ENCODE measurements at regions not wholly inside any gene's neighbourhood (a gene's known extent, or its start where the extent isn't known, plus 50 kb on each side); places are given as distances from the start of the nearest gene placed in this dataset.

GRCh38 chr20:39835130-39835842, 853.8 kb downstream of the MAFB start:
- DNase-seq (ENCODE audit: extremely low read depth, low read depth) = no peak
- TF ChIP-seq CTCF (IDR thresholded peaks at IDR 0.05; ENCODE audit: low read depth, low read length) = no peak

GRCh38 chr20:39830903-39831302, 858.1 kb downstream of the MAFB start:
- DNase-seq (ENCODE audit: extremely low read depth, low read depth) = no peak
- TF ChIP-seq CTCF (IDR thresholded peaks at IDR 0.05; ENCODE audit: low read depth, low read length) = no peak

- DNase-seq (ENCODE audit: extremely low read depth, low read depth) = no peak
- no peak for TF ChIP-seq CTCF (IDR thresholded peaks at IDR 0.05; ENCODE audit: low read depth, low read length)
These were observed 859.4 kb downstream of the MAFB start for GRCh38 chr20:39829661-39830060.

GRCh38 chr20:39829256-39829655, 859.8 kb downstream of the MAFB start:
- no peak for DNase-seq (ENCODE audit: extremely low read depth, low read depth)
- TF ChIP-seq CTCF (IDR thresholded peaks at IDR 0.05; ENCODE audit: low read depth, low read length) = peak; percentile 49

GRCh38 chr20:39825950-39826349, 863.1 kb downstream of the MAFB start:
- no peak for TF ChIP-seq CTCF (IDR thresholded peaks at IDR 0.05; ENCODE audit: low read depth, low read length)
- no peak for DNase-seq (ENCODE audit: extremely low read depth, low read depth)

GRCh38 chr20:39825524-39825923, 863.4 kb downstream of the DHX35 start:
- no peak for DNase-seq (ENCODE audit: extremely low read depth, low read depth)
- TF ChIP-seq CTCF (IDR thresholded peaks at IDR 0.05; ENCODE audit: low read depth, low read length) = no peak

GRCh38 chr20:39823224-39823623, 861.1 kb downstream of the DHX35 start:
- TF ChIP-seq CTCF (IDR thresholded peaks at IDR 0.05; ENCODE audit: low read depth, low read length) = no peak

More at GRCh38 chr20:39823224-39823623, 861.1 kb downstream of the DHX35 start:
- peak; percentile 14 for DNase-seq (ENCODE audit: extremely low read depth, low read depth)
